ENCODE measurements at regions not wholly inside any gene's neighbourhood (a gene's known extent, or its start where the extent isn't known, plus 50 kb on each side); places are given as distances from the start of the nearest gene placed in this dataset.

DNA sequence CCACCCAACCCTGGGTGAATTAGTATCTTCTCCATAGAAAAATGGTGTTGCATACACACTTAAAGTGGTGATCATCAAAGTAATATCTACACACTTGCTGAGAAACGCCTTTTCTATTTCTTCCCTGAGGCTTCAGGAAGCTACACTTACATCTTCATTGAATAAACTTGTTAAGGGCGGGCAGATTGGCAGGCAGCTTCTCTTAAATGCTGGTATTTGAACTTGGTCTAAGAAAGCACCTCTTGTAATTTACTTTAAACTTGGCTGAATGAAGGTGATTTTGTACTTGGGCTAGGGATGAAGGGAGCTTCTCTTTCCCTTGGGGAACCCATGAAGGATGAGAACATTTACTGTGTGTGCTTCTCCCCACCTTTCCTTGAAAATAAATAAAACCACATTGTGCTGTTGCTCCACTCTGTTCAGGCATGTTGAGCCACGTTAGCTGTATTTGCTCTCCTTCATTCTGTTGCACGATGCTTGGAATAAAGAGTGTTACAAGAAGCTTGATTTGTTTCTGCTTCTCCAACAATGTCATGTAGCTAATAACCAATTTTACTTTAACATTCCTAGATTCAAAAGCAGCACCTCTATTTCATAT lies 430.1 kb downstream of the ANKRD50 start:
- no peak for DNase-seq (ENCODE audit: low read depth, low spot score)

DNA sequence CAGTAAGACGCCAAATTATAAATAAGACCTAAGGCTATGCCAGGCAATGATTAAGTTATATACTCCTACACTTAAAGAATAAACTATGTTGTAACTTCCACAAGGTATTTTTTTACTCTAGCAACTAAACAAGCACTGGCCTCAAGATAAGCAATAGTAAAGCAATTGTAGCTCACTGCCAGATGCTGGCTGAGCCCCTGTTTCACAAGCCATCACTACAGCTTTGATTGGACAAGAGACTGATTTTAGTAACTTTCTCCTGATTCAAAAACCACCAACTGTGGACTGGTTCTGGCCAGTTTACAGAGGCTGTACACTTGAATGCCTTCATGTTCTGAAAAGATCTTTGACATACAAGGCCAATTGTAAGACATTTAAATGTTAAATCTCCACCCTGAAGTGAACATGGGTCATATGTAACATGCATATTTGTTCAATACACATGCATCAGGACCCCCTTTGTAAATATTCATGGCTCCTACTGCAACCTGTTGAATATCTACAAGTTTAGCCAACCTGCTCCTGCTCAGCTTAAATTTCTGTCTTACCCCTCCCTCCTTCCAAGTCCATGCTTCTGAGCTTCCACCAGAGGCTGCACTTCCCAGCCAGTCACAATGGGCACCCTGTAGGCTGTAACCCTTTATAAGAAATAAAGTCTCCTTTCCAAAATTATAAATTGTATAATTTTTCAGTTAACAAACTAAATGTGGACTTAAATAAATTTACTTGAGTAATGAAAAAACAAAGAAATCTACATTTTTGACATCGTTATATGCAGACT lies 423.6 kb downstream of the ANKRD50 start:
- DNase-seq (ENCODE audit: low read depth, low spot score), result no peak

DNA sequence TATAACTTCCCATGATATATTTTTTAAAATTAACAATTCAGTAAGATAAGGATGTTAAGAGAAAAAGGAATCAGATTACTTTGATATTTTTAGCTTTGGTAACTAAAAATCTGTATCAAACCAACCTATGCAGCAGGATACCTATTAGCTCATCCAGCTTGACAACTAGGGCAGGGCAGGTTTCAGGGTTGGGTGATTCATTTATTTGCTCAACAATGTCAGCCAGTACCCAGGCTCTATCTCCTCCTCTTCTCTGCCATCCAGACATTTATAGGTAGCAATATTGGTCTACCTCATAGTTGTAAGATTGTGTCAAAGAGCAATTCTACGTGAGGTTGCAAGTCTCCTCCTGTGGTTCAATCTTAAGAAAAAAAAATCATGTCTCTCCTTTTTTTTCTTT lies 421.9 kb downstream of the ANKRD50 start:
- no peak for DNase-seq (ENCODE audit: low read depth, low spot score)

DNA sequence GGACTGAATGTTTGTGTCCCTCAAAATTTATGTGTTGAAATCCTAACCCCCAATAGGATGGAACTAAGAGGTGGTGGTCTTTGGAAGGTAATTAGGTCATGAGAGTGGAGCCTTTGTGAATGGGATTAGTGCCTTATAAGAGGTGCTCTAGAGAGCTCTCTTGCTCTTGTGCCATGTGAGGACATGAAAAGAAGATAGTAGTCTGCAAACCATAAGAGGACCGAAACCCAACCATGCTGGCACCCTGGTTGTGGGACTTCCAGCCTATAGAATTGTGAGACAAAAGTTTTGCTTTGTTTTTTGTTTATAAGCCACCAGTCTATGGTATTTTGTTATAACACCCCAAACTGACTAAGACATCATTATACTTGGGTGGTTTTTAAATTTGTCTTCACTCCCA lies 417.1 kb downstream of the ANKRD50 start:
- no peak for DNase-seq (ENCODE audit: low read depth, low spot score)

DNA sequence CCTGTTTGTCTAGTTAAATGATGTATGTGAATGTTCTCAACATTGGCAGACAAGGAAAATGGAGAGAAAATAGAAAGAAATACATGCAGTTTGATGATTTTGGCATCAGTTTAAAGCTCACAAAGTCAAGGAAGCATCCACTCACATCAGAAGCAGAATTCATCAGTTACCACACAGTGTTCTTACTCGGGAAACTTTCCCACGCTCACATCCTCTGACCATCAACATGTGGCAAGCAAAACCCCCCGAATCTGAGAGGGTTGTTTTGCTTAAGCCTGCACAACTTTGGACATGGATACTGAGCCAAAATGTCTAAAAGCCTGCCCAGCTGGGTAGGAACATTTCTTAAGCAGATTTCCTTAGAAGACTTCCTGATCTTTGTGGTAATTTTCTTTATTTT lies 407.6 kb downstream of the ANKRD50 start:
- no peak for DNase-seq (ENCODE audit: low read depth, low spot score)

DNA sequence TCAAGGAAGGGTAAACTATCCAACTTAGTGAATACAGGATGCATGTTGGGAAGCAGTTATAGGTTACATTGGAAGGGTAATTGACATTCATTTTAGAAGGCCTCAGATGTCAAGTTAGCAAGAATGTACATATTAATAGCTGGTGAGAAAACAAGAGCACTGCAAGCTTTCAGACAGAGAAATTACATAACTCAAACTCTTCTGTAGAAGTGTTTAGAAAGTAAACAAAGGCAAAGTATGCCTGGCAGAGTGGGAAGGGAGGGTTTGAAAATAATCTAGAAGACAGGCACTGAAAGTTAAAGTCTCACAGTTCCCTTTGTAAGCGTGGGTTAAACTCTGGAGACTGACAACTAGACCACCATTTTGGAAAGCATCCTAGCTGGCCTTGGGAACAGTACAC lies 406.2 kb downstream of the ANKRD50 start:
- DNase-seq (ENCODE audit: low read depth, low spot score), result no peak

DNA sequence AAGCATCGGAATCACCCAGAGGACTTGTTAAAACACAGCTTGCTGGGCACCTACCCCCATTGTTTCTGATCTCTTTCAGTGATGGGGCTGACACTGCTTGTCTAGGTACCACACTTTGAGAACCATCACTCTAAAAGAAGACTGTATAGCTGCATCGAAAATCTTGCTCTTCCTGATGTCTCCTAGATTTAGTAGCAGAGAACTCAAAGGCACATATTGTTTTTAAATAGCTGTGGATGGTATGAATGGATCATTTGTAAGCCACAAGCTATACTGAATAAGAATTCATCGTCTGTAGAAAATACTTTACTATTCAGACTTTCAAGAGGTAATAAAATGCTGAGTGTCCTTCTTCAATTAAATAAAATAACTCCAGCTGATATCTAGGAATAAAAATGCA lies 405.4 kb downstream of the ANKRD50 start:
- DNase-seq (ENCODE audit: low read depth, low spot score), result no peak

DNA sequence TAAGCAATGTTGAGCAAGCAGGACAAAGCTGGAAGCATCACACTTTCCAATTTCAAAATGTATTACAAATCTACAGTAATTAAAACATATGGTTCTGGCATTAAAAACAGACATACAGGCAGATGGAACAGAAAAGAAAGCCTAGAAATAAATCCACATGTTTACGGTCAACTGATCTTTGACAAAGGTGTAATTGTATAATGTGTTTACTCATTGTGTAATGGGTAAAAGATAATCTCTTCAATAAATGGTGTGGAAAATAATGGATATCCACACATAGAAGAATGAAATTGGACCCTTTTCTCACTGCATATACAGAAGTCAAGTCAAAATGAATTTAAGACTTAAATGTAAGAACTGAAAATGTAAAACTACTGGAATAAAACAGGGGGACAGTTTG lies 394.2 kb downstream of the ANKRD50 start:
- DNase-seq (ENCODE audit: low read depth, low spot score), result no peak

DNA sequence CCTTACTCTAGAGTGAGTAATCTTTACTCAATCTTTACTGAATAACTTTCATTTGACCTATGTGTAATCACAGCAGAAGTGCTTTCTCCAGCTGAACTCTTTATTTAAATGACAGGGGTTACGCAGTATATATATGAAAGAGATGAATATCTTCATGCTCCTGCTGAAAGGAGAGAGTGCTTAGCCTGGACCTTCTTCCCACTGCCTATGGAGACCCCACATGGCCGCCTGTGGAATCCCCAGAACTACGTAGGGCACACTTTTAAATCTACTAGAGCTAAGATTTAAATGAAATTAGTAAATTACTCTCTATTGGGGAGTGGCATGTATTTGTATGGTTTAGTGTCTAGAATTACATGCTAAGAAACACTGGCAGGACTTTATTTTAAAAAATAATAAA lies 391.2 kb downstream of the ANKRD50 start:
- no peak for DNase-seq (ENCODE audit: low read depth, low spot score)

DNA sequence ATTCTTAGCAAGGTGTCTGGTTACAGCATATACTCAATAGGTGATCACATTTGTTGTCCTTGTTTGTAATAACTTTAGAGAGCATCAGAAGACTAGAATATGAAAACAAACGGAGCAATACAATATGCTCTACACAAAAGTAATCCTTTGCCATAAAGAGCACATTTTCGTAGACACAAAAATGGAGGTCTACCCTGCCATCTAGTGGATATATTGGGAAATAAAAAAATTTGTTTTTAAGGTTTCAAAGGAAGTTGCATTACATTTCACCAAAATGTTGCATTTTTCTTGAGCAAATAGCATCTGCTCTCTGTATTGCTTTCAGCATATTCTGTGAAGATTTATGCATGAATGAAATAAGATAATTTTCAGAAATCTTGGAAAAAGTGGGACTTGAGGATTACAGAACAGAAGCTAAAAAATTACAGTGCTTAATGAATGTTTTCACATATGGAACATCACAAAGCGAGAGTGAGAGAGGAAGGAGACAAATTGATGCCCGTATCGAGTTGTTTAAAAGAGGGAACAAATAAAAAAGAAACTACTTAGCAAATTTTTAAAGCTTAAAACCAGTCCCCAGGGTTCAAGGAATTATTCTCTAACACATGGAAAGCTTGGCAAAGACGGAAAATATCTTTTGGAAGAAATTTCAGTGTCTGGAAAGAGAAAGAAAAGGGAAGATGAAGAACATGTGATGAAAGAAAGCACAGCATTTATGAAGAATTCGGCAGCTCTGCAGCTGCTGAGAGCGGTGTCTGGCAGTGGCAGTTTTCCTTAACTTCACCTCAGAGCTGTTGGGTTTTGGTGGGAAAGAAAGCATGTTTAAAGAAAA lies 390.1 kb downstream of the ANKRD50 start:
- no peak for DNase-seq (ENCODE audit: low read depth, low spot score)

DNA sequence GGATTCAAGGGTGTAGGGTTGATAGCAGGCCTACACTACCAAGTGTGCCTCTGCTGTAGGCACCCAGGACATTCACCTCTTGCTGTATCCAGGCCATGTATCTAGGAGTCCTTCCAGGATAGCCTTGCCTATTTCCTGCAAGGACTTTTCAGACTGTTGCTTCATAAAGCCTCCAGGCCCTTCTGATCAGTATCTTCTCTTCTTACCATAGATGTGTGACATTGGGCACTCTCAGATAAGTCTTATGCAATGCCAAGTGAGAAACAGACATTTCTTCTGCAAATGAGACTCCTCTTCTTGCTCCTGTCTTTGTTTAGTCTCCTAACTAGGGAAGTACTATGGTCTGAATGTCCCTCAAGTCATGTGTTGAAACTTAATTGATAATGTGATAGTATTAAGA lies 386.8 kb downstream of the ANKRD50 start:
- DNase-seq (ENCODE audit: low read depth, low spot score), result no peak

DNA sequence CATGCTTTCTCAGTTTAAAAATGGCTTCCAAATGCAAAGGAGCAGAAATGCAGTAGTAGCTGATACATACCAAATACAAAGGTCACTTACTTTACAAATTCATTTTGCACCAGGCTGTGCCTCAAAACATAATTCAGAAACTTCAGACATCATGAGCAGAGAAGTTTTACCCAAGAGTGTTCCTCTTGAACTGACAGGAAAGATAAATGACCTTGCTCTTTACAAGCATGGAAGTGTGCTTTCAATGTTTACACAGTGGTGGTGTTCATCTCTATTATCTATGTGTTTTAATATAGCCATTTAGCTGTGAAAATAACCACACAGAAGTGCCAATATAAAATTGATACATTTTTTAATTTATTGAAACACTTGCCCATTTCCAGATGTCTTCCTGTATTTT lies 383.4 kb downstream of the ANKRD50 start:
- DNase-seq (ENCODE audit: low read depth, low spot score), result no peak

DNA sequence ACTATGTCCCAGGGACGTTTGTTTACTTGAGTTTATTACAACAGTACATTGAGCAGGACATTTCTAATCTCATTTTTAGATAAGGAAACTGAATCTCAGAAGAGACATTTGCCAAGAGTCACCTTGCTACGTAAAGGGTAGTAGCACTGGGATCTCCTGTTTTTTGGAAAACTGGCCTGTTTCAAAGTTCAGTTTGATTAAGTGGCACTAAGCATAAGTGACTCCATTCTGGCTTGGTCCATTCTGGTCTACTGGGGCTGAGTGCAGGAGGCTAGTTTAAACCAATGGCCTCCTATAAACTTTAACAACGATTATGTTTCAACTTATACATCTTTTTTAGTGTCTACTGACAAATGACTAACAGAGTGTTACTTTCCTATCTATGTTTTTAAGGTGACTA lies 382.5 kb downstream of the ANKRD50 start:
- no peak for DNase-seq (ENCODE audit: low read depth, low spot score)

DNA sequence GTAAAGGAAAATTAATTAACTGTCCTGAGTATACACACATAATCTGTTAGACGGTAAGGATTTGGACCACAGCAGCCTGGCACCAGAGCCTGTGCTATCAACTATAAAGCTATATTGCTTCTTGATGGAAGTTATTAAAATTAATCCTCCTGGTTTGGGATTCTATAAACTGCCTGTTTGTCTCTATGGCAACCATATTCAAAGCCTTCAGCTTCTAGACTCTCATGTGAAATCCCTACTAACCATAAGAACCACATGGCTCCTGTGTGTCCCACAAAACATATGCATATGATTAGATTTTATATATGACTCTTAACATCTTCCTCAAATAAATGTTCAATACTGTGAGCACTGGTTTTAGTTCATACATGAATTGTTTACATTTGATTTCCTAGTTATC lies 380.8 kb downstream of the ANKRD50 start:
- no peak for DNase-seq (ENCODE audit: low read depth, low spot score)

DNA sequence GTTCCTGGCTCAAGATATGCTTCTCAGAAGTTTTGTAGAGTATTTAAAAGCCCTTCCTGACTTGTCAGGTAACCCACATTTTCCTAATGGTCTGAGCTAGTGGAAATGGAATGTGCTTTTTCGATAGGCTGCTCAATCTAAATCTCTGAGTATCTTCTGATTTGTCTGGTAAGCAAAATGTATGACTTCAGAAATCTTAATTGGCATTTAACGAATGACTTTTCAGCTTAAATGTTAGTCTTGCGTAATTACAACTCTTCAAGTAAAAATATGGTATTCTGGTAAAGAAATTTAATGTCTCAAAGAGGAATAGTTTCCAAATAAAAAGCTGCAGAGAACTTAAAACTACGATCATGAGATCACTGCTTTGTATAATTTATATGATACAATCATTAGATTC lies 379.1 kb downstream of the ANKRD50 start:
- DNase-seq (ENCODE audit: low read depth, low spot score), result no peak

DNA sequence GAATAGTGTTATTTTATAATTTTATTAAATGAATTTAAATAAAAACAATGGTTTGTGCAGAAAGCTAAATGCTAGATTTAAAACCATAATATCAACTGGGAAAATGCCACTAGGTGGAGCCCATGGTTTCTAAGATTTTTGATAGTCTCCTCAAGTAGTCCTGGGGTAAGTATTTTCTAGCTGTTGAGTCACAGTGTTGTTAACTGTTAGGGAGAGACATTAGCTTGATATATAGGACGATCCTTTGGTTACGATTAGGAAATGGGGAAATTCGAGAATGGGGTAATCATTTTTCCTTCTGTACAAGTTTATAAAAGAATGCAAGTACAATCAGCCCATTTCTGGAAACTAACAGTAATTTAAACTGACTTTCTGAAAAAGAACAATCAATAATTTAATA lies 378.4 kb downstream of the ANKRD50 start:
- no peak for DNase-seq (ENCODE audit: low read depth, low spot score)

DNA sequence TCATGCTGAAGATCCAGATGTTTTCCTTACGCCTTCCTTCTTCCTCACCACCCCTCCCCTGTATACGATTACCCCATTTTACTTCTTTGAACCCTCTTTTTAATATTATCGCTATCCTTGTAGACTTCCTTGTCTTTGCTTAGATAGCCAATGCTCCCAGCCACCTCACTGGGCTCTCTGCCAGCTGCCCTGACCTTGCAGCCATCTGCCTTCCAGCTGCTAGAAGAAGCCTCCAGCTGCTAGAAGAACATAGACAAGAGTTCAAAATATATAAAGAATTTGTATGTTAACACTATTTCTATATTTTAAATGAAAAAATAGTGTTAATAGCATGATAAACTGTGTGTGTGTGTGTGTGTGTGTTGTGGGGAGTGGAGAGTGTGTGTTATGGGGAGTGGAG lies 374.7 kb downstream of the ANKRD50 start:
- no peak for DNase-seq (ENCODE audit: low read depth, low spot score)

DNA sequence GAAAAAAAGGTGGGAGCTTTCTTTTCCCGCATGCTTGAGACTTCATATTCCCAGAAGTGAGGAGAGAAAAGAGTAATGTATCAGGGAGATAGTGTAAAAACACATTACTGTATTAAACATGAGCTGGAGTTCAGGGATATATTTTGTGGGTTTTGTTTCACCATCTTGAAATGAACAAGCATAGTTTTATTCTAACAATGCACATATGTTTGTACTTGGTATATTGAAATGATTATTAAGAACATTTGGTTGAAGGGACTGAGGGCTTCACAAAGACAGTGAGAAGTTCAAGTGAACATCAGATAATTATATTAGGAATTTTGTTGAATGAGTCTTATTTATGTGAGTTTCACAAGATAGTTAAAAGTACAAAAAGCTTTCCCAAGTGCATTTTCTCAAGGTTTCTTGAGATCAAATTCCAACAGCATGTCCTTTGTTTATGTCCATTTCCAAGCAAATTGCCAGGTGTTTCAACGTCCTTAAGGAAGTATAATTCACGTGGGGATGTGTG lies 368.8 kb downstream of the ANKRD50 start:
- DNase-seq (ENCODE audit: low read depth, low spot score), result no peak

DNA sequence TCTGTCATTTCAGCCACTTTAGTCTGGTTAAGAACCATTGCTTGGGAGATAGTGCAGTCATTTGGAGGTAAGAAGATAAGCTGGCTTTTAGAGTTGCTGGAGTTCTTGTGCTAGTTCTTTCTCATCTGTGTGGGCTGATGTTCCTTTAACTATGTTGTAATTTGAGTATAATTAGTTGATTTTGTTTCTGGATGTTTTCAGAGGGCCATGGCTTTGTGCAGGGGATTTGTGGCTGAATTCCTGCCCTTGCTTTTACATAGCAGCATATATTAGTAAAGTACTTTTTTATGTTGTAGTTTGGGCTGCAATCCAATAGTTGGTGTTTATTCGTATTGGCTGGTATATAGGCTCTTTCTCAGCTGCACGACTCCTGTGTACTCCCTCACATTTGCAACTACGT lies 339.6 kb downstream of the ANKRD50 start:
- DNase-seq (ENCODE audit: low read depth, low spot score), result no peak

DNA sequence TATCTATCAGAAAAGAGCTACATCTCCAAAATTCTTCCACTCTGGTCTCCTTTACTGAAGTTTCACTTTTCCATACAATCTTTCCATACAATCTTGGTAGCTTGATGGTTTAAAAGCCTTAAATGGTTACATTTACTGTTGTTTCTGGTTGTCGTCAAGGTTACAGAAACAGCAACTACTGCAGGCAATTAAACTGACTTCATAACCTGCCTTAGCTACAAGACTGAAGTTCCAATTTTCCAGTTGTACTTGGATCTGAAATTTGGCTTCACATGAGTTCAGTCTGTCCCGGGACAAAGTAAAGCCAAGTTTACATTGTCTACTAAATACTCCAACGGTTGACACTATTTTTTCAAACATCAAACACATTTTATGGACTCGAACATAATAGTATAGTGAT lies 326.4 kb downstream of the ANKRD50 start:
- no peak for DNase-seq (ENCODE audit: low read depth, low spot score)

DNA sequence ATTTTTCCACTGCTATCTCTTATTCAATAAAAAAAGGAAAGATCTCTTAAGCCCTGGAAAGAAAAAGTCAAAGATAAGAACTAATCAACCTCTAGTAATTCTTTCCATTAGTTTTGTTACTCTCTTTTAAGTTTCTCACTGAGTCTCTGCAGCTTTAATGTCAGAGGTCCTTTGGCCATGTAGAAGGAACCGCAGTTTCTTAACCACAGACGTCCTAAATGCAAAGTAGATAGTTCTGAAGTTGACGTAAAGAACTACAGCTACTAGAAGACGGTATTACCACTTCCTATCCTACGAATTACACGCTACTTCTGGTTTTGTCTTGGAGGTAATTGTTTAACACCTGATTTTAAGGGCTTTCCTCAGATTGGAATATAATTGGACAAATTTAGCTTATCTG lies 325.9 kb downstream of the ANKRD50 start:
- DNase-seq (ENCODE audit: low read depth, low spot score), result no peak

DNA sequence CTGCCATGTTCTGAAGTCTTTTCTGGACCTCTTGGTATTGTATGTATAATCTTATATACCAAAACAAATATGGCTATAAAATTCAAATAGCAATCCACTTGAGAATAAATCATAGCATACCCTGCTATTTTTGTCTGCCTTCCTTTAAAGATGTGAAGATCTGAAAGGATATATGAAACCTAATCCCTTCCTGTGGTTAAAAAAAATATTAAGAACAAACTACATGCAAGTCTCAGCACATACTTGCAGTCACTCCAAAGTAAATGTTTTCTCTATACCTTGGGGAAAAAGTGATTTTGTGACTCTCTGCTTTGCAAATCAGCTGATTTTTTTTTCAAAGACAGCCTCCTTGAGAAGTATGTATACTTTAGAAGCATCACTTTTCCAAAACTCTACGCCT lies 322.9 kb downstream of the ANKRD50 start:
- no peak for DNase-seq (ENCODE audit: low read depth, low spot score)

DNA sequence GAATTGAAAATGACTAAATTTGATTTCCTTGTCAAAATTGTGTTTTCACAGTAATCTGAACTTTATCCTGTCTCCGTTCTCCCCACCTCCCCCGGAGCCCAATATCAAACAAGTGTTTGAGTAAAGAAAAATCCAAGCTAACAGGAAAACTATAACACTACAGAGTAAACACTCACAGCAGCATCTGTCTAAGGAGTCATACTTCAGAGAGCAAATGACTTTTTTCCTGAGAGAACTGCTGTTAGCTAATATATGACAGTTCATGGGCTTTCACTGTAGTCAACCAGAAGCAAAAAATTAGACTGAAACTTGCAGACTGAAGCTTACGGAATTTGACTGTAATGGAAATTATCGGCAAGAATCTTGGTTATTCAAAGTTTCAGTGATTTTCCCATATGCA lies 321.7 kb downstream of the ANKRD50 start:
- DNase-seq (ENCODE audit: low read depth, low spot score), result no peak

Measured in ELF-1 (cell line).